ENCODE measurements at regions not wholly inside any gene's neighbourhood (a gene's known extent, or its start where the extent isn't known, plus 50 kb on each side); places are given as distances from the start of the nearest gene placed in this dataset.

DNA sequence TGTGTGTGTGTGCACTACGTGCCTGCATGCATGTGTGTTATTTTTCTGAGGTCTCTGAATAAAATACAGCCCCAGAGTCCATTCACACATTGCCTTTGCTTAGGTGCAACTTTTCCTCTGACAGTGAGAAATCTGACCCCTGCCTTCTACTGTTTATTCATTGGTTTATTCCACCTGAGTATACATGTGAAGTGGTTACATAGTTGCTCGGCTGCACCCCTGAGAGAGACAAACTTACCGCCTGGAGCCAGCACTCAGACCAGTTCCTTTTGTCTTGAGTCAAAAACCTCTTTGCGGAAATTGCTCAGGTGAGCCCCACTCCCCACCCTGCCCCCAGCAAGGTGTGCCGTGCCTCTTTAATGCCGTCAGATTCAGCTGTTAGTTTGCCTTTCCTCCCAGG, 363.6 kb downstream of the BRD1 start:
- TF ChIP-seq EP300 (IDR thresholded peaks at IDR 0.05) (no peak), POLR2A (IDR thresholded peaks at IDR 0.05) (no peak)

Measured in tibial nerve (tissue), 3 donors.